GM18511 (cell line): ENCODE measurements at regions not wholly inside any gene's neighbourhood (a gene's known extent, or its start where the extent isn't known, plus 50 kb on each side); places are given as distances from the start of the nearest gene placed in this dataset.
A peak's percentile ranks its signal among the peaks of the same experiment; 100 is the strongest.
"Not testable (repeated sequence)": the region's sequence is repeated elsewhere in the genome, so short reads cannot be mapped to it uniquely, and the experiment has no call there.

Experiments used
- ATAC-seq: cut with Tn5 transposase; IDR thresholded peaks from one replicate; pipeline ENCODE4 v1.9.1; 2021; ENCODE audit warnings: mild to moderate bottlenecking, moderate library complexity; ENCODE audit not compliant: unreplicated experiment

GRCh38 chr12:93237235-93237915, 140.3 kb upstream of the NUDT4 start:
- no peak for ATAC-seq

- ATAC-seq: not testable (repeated sequence)
Observed at GRCh38 chr12:93238512-93239262, 139.0 kb upstream of the NUDT4 start.

- ATAC-seq: not testable (repeated sequence)
Observed at GRCh38 chr12:93239789-93240188, 137.9 kb upstream of the NUDT4 start.

GRCh38 chr12:93242154-93242972, 135.4 kb upstream of the NUDT4 start:
- no peak for ATAC-seq

- peak; percentile 9 for ATAC-seq
Observed at GRCh38 chr12:93243382-93243688, 134.4 kb upstream of the NUDT4 start.

- peak; percentile 55 for ATAC-seq
Observed at GRCh38 chr12:93243689-93244513, 133.8 kb upstream of the NUDT4 start.

- peak; percentile 33 for ATAC-seq
Observed at GRCh38 chr12:93244514-93245077, 133.1 kb upstream of the NUDT4 start.

GRCh38 chr12:93245543-93245942, 132.2 kb upstream of the NUDT4 start:
- ATAC-seq: peak; percentile 77

GRCh38 chr12:93247313-93247991, 130.3 kb upstream of the NUDT4 start:
- no peak for ATAC-seq

GRCh38 chr12:93252221-93252620, 125.5 kb upstream of the NUDT4 start:
- ATAC-seq: no peak

- ATAC-seq: no peak
Observed at GRCh38 chr12:93254911-93255310, 122.8 kb upstream of the NUDT4 start.

- ATAC-seq: no peak
Observed at GRCh38 chr12:93256256-93256969, 121.3 kb upstream of the NUDT4 start.

- ATAC-seq: no peak
Observed at GRCh38 chr12:93261505-93262094, 116.1 kb upstream of the NUDT4 start.

GRCh38 chr12:93272997-93273396, 104.7 kb upstream of the NUDT4 start:
- ATAC-seq: no peak

- ATAC-seq: no peak
Observed at GRCh38 chr12:93273834-93274564, 103.7 kb upstream of the NUDT4 start.

GRCh38 chr12:93274937-93275336, 102.8 kb upstream of the NUDT4 start:
- no peak for ATAC-seq

GRCh38 chr12:93275589-93275988, 102.1 kb upstream of the NUDT4 start:
- no peak for ATAC-seq
